Aorta (tissue), 5 donors: ENCODE measurements at regions not wholly inside any gene's neighbourhood (a gene's known extent, or its start where the extent isn't known, plus 50 kb on each side); places are given as distances from the start of the nearest gene placed in this dataset.

Experiments
- ATAC-seq: fragments of 200-7000 bp; cut with Tn5 transposase; one replicate; pipeline ENCODE4 v1.9.1; 2022; ENCODE audit warnings: moderate library complexity; ENCODE audit not compliant: low FRiP score
- DNase-seq, 2 donors: peaks; one replicate each; pipeline ENCODE4 v3.0.0-alpha.2; 2020
- H3K27ac ChIP-seq, 2 donors: one replicate each; pipeline ENCODE4 v1.5.1; 2013; ENCODE audit warnings: low read length in 2 of 2, mild to moderate bottlenecking in 2 of 2, moderate library complexity in 2 of 2, control low read depth in 1 of 2, inconsistent platforms in 1 of 2, low read depth in 1 of 2
- H3K27me3 ChIP-seq, 2 donors: one replicate each; pipeline ENCODE4 v1.6.1; 2013; ENCODE audit warnings: control low read depth in 1 of 2, low read length in 1 of 2, mild to moderate bottlenecking in 1 of 2, moderate library complexity in 1 of 2; ENCODE audit not compliant: insufficient read depth in 2 of 2, control insufficient read depth in 1 of 2
- H3K36me3 ChIP-seq, 2 donors: one replicate each; pipeline ENCODE4 v1.6.1; 2013; ENCODE audit warnings: control low read depth in 1 of 2, low read length in 1 of 2, mild to moderate bottlenecking in 1 of 2; ENCODE audit not compliant: insufficient read depth in 2 of 2, control insufficient read depth in 1 of 2
- H3K4me1 ChIP-seq, 2 donors: one replicate each; pipeline ENCODE4 v1.6.1; 2013; ENCODE audit warnings: low read length in 2 of 2, control low read depth in 1 of 2, mild to moderate bottlenecking in 1 of 2, moderate library complexity in 1 of 2; ENCODE audit not compliant: insufficient read depth in 2 of 2, control insufficient read depth in 1 of 2
- H3K4me3 ChIP-seq, 2 donors: one replicate each; pipeline ENCODE4 v1.5.1; 2013; ENCODE audit warnings: low read length in 2 of 2, control low read depth in 1 of 2, mild to moderate bottlenecking in 1 of 2
- H3K9me3 ChIP-seq: one replicate; pipeline ENCODE4 v1.6.1; 2013; ENCODE audit warnings: mild to moderate bottlenecking, low read length; ENCODE audit not compliant: control insufficient read depth
- WGBS, 2 donors: extraction: QIAGEN DNeasy Blood & Tissue Kit; methylation state at CpG; one replicate each; pipeline ENCODE4 v1.1.7; 2013; 5-methylcytosine and 5-hydroxymethylcytosine counted together
- intact Hi-C, 2 donors: fragments of 100-400 bp; cut with DNase I; formaldehyde crosslinking; loops; one replicate each; pipeline versions ENCODE4 v1.14.2 to v1.15.0; 2022
- donor health status: healthy with polysubstance abuse.
- donor health status: Bipolar disorder and iron deficiency.
- donor health status: DM: no; HTN: no; CAD: no.
- donor health status: DM: no; HTN: no; CAD: no.
- donor health status: DM: yes; HTN: yes; CAD: no.

DNA sequence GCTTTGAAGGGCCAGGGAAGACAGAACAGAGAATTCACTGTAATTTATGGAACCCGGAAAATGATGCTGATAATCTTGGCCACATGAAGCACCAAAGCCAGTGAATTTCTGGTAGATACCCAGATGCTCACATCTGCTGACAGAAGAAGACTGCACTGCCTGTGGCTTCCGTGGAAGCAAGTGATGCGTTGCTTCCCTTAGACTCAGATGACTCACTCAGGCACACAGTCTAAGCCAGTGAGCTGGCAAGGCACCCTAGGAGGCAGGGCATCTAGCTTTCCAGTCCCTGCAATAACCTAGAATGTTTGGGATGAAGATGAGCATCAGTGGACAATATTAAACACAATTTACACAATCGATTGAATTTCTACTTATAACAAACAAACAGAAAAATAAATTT lies 284.7 kb downstream of the CMPK2 start:
- no peaks in the 10 kb centered on the region for H3K27me3 ChIP-seq
- WGBS, 2 donors: 74 to 79% methylated on average over 4 of the region's 4 CpGs
- ATAC-seq (no peak), DNase-seq (no peak)
- H3K27ac ChIP-seq: no peak overlapping the region
- no peaks in the 10 kb centered on the region for H3K4me1 ChIP-seq
- H3K36me3 ChIP-seq: peaks cover 0 to 2% of the 10 kb centered on the region in 2 donors
- H3K9me3 ChIP-seq: peaks cover 3% of the 10 kb centered on the region
- intact Hi-C loops: no loop called here
- H3K4me3 ChIP-seq: no peak overlapping the region

DNA sequence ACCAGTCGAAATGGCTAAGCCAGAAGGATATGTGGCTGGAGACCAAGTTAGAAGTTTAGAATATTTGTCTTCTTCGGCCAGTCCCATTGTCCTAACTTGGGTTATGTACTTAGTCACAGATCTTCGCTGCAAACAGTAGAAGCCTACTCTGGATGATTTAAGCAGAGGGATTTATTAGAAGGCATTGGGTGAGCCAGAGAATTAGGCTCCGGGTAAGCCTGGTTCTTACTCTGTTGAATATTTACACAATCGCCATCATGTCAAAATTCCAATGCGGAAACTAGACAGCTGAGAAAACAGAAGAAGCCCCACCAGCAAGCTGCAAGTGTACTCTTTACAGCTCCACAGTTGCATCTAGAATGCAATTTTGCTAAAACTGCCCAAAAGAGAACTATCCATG lies 276.6 kb downstream of the CMPK2 start:
- H3K9me3 ChIP-seq: no peaks in the 10 kb centered on the region
- H3K27ac ChIP-seq: no peak overlapping the region
- 37 to 59% methylated on average over 6 of the region's 6 CpGs for WGBS, 2 donors
- no peaks in the 10 kb centered on the region for H3K4me1 ChIP-seq
- intact Hi-C loops: no loop called here
- no peak for ATAC-seq
- H3K36me3 ChIP-seq: no peaks in the 10 kb centered on the region
- DNase-seq: no peak
- H3K4me3 ChIP-seq: no peak overlapping the region
- no peaks in the 10 kb centered on the region for H3K27me3 ChIP-seq

DNA sequence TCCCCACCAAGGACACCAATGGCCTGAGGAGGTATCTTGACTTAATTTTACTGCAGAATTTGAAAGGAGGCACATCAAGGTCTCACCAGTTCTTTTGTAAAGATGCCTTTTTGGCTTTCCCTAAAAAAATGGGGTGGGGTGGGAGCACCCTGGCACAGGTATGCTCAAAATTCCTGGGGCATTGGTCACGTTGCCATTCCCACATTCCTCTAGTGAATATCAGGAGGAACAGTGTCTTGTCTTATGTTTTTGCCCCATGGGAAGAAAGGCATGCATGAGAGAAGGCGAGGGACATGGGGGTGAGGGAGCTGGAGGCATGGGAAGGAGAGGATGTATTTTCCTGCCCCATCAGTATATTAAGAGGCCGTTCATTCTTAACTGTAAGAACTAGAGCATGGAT lies 275.3 kb downstream of the CMPK2 start:
- H3K4me1 ChIP-seq: no peaks in the 10 kb centered on the region
- intact Hi-C loops: no loop called here
- no peak overlapping the region for H3K27ac ChIP-seq
- H3K27me3 ChIP-seq: no peaks in the 10 kb centered on the region
- DNase-seq: no peak
- H3K36me3 ChIP-seq: no peaks in the 10 kb centered on the region
- no peak for ATAC-seq
- no peaks in the 10 kb centered on the region for H3K9me3 ChIP-seq
- WGBS, 2 donors: 66 to 71% methylated on average over 3 of the region's 3 CpGs
- no peak overlapping the region for H3K4me3 ChIP-seq

DNA sequence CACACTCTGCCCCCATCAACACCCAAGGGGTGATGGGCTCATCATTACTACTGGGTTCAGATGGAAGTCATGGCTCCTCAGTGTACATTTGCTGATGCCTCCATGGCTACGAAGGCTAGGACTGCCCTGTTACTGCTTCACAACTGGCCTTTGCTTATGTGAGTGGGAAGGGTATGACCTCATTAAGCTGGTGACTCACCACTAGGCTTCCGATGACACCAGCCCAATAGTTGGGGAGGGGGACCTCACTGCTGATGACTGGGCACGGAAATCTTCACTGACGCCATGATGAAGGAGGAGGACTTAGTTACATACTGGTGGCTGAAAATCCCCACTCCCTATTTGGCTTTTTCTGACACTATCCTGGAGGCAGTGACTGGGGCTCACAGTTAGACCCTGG lies 263.2 kb downstream of the CMPK2 start:
- H3K36me3 ChIP-seq: no peaks in the 10 kb centered on the region
- H3K9me3 ChIP-seq: no peaks in the 10 kb centered on the region
- H3K4me1 ChIP-seq: no peaks in the 10 kb centered on the region
- no peak for DNase-seq
- ATAC-seq: no peak
- H3K4me3 ChIP-seq: no peak overlapping the region
- WGBS, 2 donors: 90 to 91% methylated on average over 4 of the region's 4 CpGs
- H3K27me3 ChIP-seq: no peaks in the 10 kb centered on the region
- H3K27ac ChIP-seq: no peak overlapping the region
- intact Hi-C loops: no loop called here

DNA sequence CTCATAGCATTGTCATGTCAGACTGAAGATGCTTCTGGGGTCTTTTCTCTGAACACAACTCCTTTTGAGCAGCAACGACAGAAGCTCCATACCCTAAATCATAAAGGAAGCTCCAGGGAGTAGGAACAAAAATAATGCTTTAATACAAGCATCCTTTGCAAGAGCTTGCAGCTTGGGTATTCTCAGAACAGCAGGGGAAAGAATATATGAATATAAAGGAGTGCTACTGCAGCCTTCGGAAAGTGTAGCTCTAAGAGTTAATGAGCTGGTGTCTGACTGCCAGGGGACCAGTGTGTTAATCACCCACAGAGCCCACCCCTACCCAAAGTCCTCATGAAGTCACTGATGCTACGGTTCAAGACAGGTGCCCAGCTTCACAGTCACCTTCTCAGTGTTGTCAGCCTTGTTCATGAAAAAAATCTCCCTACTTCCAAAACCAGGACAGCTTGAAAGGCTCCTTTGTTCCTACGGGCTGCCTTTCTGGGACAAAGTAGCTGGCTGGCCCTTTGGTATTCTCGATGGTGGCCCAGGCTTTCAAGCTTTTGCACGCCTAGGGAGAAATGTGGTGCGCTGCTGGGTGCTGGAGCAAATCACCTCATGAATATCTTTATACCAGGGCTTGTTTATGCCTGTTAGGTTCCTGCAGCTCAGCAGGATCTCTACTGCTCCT lies 259.7 kb downstream of the CMPK2 start:
- Histone ChIP-seq H3K9me3 (no peaks in the 10 kb centered on the region), H3K4me1 (no peaks in the 10 kb centered on the region), H3K27me3 (no peaks in the 10 kb centered on the region), H3K4me3 (no peak overlapping the region), H3K27ac (no peak overlapping the region), H3K36me3 (no peaks in the 10 kb centered on the region)
- intact Hi-C loops: no loop called here
- no peak for DNase-seq
- 69% methylated on average over 7 of the region's 7 CpGs for WGBS, 2 donors
- ATAC-seq: no peak

DNA sequence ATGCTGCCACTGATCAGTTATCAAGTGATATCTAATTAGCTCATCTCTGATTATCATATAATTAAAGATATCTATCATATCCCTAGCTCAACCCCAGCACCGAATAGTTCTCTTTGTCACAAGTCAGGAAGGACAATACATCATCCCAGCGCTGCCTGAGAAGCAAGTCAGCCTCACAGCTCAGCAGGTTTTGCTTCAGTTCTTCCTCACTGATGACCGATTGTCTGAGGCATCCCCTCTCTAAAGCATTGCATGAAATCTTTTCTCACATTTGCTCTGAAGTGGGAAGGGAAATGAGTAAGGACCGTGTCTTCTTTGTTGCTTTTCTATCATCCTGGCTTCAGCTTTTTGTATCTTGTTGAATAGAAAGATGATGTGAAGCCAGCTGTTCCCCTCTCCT lies 247.9 kb downstream of the CMPK2 start:
- no peak for ATAC-seq
- WGBS, 2 donors: 63 to 72% methylated on average over 4 of the region's 4 CpGs
- Histone ChIP-seq H3K9me3 (peaks cover 5% of the 10 kb centered on the region), H3K27ac (no peak overlapping the region), H3K4me1 (no peaks in the 10 kb centered on the region), H3K4me3 (no peak overlapping the region), H3K27me3 (no peaks in the 10 kb centered on the region), H3K36me3 (no peaks in the 10 kb centered on the region)
- DNase-seq: no peak
- intact Hi-C loops: no loop called here

DNA sequence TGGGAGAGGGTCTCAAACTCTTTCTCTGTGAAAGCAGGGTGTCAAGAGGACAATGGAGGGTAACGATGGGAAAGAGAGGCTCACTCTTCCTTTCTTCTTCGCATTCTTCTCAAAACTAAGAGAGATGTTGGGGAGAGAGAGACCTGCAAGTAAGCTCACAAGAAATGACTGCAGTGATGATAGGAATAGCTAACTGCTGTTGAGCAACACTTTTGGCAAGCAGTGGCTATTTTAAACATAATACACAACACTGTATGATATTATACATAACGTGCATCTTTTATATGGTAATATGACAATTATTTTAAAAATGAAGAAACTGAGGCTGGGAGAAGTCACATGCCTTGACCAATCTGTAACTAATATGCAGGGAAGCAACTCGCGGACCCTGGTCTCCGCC lies 247.5 kb downstream of the CMPK2 start:
- Histone ChIP-seq H3K4me3 (no peak overlapping the region), H3K36me3 (no peaks in the 10 kb centered on the region), H3K9me3 (peaks cover 4% of the 10 kb centered on the region), H3K27ac (no peak overlapping the region), H3K27me3 (no peaks in the 10 kb centered on the region), H3K4me1 (no peaks in the 10 kb centered on the region)
- WGBS, 2 donors: 84 to 87% methylated on average over 6 of the region's 6 CpGs
- intact Hi-C loops: no loop called here
- DNase-seq (no peak), ATAC-seq (no peak)

DNA sequence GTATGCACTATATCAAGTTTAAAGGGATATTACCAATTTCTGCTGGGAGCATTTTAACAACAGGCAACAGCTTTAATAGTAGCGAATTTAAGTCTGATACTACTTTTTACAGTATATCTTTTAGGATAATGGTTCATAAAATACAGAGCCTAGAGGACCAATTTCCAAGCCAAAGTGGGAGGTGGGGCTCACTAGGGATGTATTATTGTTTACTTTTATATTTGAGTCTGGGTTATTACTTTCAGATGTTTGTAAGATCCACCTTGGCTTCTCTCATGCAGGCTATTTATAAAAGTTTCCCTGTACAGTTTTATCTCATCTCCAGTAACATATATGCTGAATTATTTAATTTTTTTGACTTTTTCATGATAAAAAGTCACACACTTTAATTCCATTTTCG lies 242.0 kb downstream of the CMPK2 start:
- H3K4me3 ChIP-seq: no peak overlapping the region
- no peak overlapping the region for H3K27ac ChIP-seq
- ATAC-seq (no peak), DNase-seq (no peak)
- H3K27me3 ChIP-seq: no peaks in the 10 kb centered on the region
- no peaks in the 10 kb centered on the region for H3K36me3 ChIP-seq
- intact Hi-C loops: no loop called here
- H3K9me3 ChIP-seq: no peaks in the 10 kb centered on the region
- WGBS, 2 donors: 75 to 84% methylated on average over 2 of the region's 2 CpGs
- no peaks in the 10 kb centered on the region for H3K4me1 ChIP-seq

DNA sequence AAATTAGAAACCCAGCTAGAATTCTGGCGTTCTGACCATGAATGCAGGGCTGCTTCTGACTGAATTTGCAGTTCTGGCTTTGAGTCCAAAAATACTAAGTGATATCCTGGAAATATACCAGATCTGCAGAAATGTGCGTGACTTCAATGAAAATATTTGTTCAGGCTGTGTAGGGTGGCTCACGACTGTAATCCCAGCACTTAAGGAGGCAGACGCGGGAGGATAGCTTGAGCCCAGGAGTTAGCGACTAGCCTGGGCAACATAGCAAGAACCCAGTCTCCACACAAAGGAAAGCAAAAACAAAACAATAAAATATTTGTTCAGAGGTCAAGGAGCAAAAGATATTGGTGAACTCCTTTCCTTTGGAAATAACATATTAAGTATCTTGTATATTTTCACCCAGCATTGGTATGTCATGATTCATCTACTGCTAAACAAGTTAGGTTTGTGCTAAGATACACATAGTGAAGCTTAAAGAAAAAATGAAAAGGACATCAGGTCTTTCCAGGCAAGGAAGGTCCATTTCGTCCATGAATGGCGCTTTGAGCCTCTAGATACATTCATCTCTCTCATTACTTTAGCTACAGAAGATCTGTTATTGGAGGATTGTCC lies 239.2 kb downstream of the CMPK2 start:
- no peak for ATAC-seq
- Histone ChIP-seq H3K4me3 (no peak overlapping the region), H3K27me3 (no peaks in the 10 kb centered on the region), H3K4me1 (no peaks in the 10 kb centered on the region), H3K9me3 (no peaks in the 10 kb centered on the region), H3K27ac (no peak overlapping the region), H3K36me3 (no peaks in the 10 kb centered on the region)
- no peak for DNase-seq
- WGBS, 2 donors: 32 to 34% methylated on average over 8 of the region's 8 CpGs
- intact Hi-C loops: no loop called here
